ENCODE measurements at regions not wholly inside any gene's neighbourhood (a gene's known extent, or its start where the extent isn't known, plus 50 kb on each side); places are given as distances from the start of the nearest gene placed in this dataset.

- TF ChIP-seq CTCF (conservative IDR thresholded peaks at IDR 0.05; ENCODE audit: low read length) (no peak), EZH2phosphoT487 (IDR thresholded peaks at IDR 0.05; ENCODE audit: borderline replicate concordance, low read depth, low read length) (no peak)
Measured at GRCh38 chr15:62601777-62602545, 436.9 kb upstream of the C2CD4B start.
